Choroid plexus epithelial cell (primary cell): ENCODE measurements at regions not wholly inside any gene's neighbourhood (a gene's known extent, or its start where the extent isn't known, plus 50 kb on each side); places are given as distances from the start of the nearest gene placed in this dataset.
"Not testable (repeated sequence)": the region's sequence is repeated elsewhere in the genome, so short reads cannot be mapped to it uniquely, and the experiment has no call there.

ENCODE experiments used
- DNase-seq: peaks from one replicate; pipeline ENCODE4 v3.0.0-alpha.2; 2010; ENCODE audit warnings: low read depth
- H3K4me3 ChIP-seq: 2 replicates; pipeline ENCODE4 v1.5.1; 2011; ENCODE audit warnings: low read depth, mild to moderate bottlenecking, control low read depth, low read length, moderate library complexity
- CTCF ChIP-seq: conservative IDR thresholded peaks from 2 replicates; pipeline ENCODE4 v1.5.1; 2011; ENCODE audit warnings: low read depth, mild to moderate bottlenecking, control low read depth, inconsistent platforms, low read length, moderate library complexity

GRCh38 chr4:59759082-59759825 is 1440.9 kb upstream of the ADGRL3 start:
- no peak overlapping the region for H3K4me3 ChIP-seq
- no peak for TF ChIP-seq CTCF
- DNase-seq: no peak

DNA sequence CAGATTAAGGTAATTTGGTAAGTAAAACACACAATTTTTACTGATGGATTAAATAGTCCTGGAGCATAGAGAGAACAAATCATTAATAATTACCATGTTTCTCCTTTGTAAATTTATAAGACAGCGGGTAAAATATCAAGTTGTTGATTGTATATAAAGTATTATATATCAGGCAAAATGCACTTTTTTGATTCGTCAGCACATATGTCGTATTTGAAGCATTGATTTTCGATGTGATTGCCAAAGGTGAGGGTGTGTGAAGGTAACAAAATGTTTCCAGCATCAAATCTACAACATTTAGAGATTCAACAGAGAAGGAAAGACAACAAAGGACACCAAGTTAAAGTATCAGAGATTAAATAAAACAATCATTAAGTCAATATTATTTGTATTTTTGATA is 1437.8 kb upstream of the ADGRL3 start:
- no peak overlapping the region for H3K4me3 ChIP-seq
- no peak for TF ChIP-seq CTCF

GRCh38 chr4:59770601-59771264 is 1429.4 kb upstream of the ADGRL3 start:
- DNase-seq: no peak
- TF ChIP-seq CTCF: no peak
- no peak overlapping the region for H3K4me3 ChIP-seq

More for the DNA sequence above, 1437.8 kb upstream of the ADGRL3 start:
- no peak for DNase-seq

- no peak for TF ChIP-seq CTCF
- H3K4me3 ChIP-seq: no peak overlapping the region
- DNase-seq: no peak
Observed at GRCh38 chr4:59772641-59773139, 1427.4 kb upstream of the ADGRL3 start.

DNA sequence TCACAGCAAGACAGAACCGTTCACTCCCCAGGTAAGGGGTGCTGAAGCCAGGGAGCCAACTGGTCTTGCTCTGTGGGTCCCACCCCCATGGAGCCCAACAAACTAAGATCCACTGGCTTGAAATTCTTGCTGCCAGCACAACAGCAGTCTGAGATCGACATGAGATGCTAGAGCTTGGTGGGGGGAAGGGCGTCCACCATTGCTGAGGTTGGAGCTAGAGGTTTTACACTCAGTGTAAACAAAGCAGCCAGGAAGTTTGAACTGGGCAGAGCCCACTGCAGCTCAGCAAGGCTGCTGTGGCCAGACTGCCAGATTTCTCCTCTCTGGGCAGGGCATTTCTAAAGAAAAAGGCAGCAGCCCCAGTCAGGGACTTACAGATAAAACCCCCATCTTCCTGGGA is 1419.9 kb upstream of the ADGRL3 start:
- H3K4me3 ChIP-seq, DNase-seq: not testable (repeated sequence)

- H3K4me3 ChIP-seq: no peak overlapping the region
- no peak for DNase-seq
- TF ChIP-seq CTCF: no peak
Observed at GRCh38 chr4:59805176-59805575, 1395.0 kb upstream of the ADGRL3 start.

DNA sequence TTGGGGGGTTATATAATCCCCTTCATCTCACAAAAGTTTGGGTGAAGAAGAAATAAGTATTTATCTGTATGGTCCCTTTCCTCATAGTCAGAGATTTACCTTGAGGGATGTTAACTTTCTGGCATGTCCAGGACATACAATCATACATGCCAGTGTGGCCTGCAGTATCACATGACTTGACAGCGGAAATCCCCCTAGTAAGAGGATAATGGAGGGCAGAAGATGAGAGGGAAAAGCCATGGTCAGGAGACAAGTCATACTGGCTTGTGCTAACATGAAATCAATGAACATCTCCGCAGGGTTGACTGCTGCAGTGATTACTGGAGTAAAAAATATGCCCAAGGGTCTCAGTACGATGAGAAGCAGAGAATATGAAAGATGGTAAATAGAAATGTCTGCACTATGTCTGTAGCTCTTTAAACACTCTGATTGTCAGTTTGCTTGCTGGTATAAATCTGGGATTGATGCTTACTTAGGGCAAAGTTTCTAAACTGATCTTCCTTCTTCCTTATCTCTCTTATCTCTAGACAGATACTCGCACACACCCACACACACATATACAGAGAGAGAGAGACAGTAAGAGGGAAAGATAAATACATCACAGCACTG is 1385.6 kb upstream of the ADGRL3 start:
- no peak for TF ChIP-seq CTCF
- H3K4me3 ChIP-seq: no peak overlapping the region
- DNase-seq: no peak
